H9 (cell line): ENCODE measurements at regions not wholly inside any gene's neighbourhood (a gene's known extent, or its start where the extent isn't known, plus 50 kb on each side); places are given as distances from the start of the nearest gene placed in this dataset.

Experiments used
- DNase-seq: peaks from one replicate; pipeline ENCODE4 v3.0.0-alpha.2; 2017
- H2AFZ ChIP-seq: one replicate; pipeline ENCODE4 v1.6.1; 2013; ENCODE audit warnings: mild to moderate bottlenecking, low read length, control low read depth, moderate library complexity
- H2AK5ac ChIP-seq: 2 replicates; pipeline ENCODE4 v1.6.1; 2013; ENCODE audit warnings: low read length, control low read depth, mixed read lengths; ENCODE audit not compliant: insufficient read length
- H2BK120ac ChIP-seq: one replicate; pipeline ENCODE4 v1.6.1; 2013; ENCODE audit warnings: low read depth, mild to moderate bottlenecking, low read length, control low read depth, inconsistent platforms; ENCODE audit not compliant: poor library complexity, severe bottlenecking
- H2BK12ac ChIP-seq: 2 replicates; pipeline ENCODE4 v1.6.1; 2013; ENCODE audit warnings: low read length, control low read depth, mixed read lengths, low read depth; ENCODE audit not compliant: insufficient read length
- H2BK15ac ChIP-seq: 2 replicates; pipeline ENCODE4 v1.6.1; 2013; ENCODE audit warnings: low read depth, low read length, control low read depth
- H2BK20ac ChIP-seq: one replicate; pipeline ENCODE4 v1.6.1; 2013; ENCODE audit warnings: low read depth, mild to moderate bottlenecking, low read length, control low read depth, inconsistent platforms; ENCODE audit not compliant: poor library complexity, severe bottlenecking
- H2BK5ac ChIP-seq: 2 replicates; pipeline ENCODE4 v1.6.1; 2013; ENCODE audit warnings: low read length, control low read depth, mixed read lengths; ENCODE audit not compliant: insufficient read length
- H3K14ac ChIP-seq: 2 replicates; pipeline ENCODE4 v1.6.1; 2013; ENCODE audit warnings: low read length, control low read depth; ENCODE audit not compliant: insufficient read depth
- H3K18ac ChIP-seq: 2 replicates; pipeline ENCODE4 v1.6.1; 2013; ENCODE audit warnings: low read depth, mild to moderate bottlenecking, mixed read lengths, low read length, control low read depth; ENCODE audit not compliant: insufficient read length
- H3K23ac ChIP-seq: 2 replicates; pipeline ENCODE4 v1.6.1; 2013; ENCODE audit warnings: low read length, control low read depth, mixed read lengths, low read depth; ENCODE audit not compliant: insufficient read length
- H3K23me2 ChIP-seq: 2 replicates; pipeline ENCODE4 v1.6.1; 2013; ENCODE audit warnings: low read depth, mild to moderate bottlenecking, mixed read lengths, low read length, control low read depth; ENCODE audit not compliant: insufficient read length, poor library complexity, severe bottlenecking
- H3K27ac ChIP-seq: 2 replicates; pipeline ENCODE4 v1.5.1; 2013; ENCODE audit warnings: low read length, control low read depth, mixed read lengths, low read depth; ENCODE audit not compliant: insufficient read length
- H3K27me3 ChIP-seq: 2 replicates; pipeline ENCODE4 v1.6.1; 2013; ENCODE audit warnings: low read length, control low read depth, inconsistent platforms; ENCODE audit not compliant: insufficient read depth
- H3K4ac ChIP-seq: 2 replicates; pipeline ENCODE4 v1.6.1; 2013; ENCODE audit warnings: low read depth, mild to moderate bottlenecking, control low read depth, inconsistent platforms, low read length, moderate library complexity
- H3K4me1 ChIP-seq: 2 replicates; pipeline ENCODE4 v1.6.1; 2013; ENCODE audit warnings: low read length, control low read depth, inconsistent platforms; ENCODE audit not compliant: insufficient read depth
- H3K4me2 ChIP-seq: 2 replicates; pipeline ENCODE4 v1.6.1; 2013; ENCODE audit warnings: low read length, control low read depth, mixed read lengths; ENCODE audit not compliant: insufficient read length, insufficient read depth
- H3K56ac ChIP-seq: 2 replicates; pipeline ENCODE4 v1.6.1; 2013; ENCODE audit warnings: low read depth, mild to moderate bottlenecking, mixed read lengths, low read length, control low read depth; ENCODE audit not compliant: insufficient read length
- H3K79me1 ChIP-seq: 2 replicates; pipeline ENCODE4 v1.6.1; 2013; ENCODE audit warnings: low read depth, mild to moderate bottlenecking, moderate library complexity, low read length, control low read depth, inconsistent platforms; ENCODE audit not compliant: insufficient read depth, poor library complexity, severe bottlenecking
- H3K79me2 ChIP-seq: 2 replicates; pipeline ENCODE4 v1.6.1; 2013; ENCODE audit warnings: low read length, control low read depth, inconsistent platforms; ENCODE audit not compliant: insufficient read depth
- H3K9ac ChIP-seq: 2 replicates; pipeline ENCODE4 v1.6.1; 2013; ENCODE audit warnings: low read length, control low read depth, mixed read lengths; ENCODE audit not compliant: insufficient read length; ENCODE audit errors: extremely low read depth
- H3K9me3 ChIP-seq: one replicate; pipeline ENCODE4 v1.6.1; 2013; ENCODE audit warnings: low read depth, low read length, inconsistent platforms; ENCODE audit not compliant: control insufficient read depth
- H3T11ph ChIP-seq: one replicate; pipeline ENCODE4 v1.6.1; 2013; ENCODE audit warnings: mild to moderate bottlenecking, low read length, control low read depth, inconsistent platforms
- H4K20me1 ChIP-seq: one replicate; pipeline ENCODE4 v1.6.1; 2013; ENCODE audit not compliant: control insufficient read depth, insufficient read length, insufficient read depth
- H4K5ac ChIP-seq: 2 replicates; pipeline ENCODE4 v1.6.1; 2013; ENCODE audit warnings: low read depth, mild to moderate bottlenecking, mixed read lengths, low read length, control low read depth; ENCODE audit not compliant: insufficient read length
- H4K8ac ChIP-seq: replicated peaks from 2 replicates; pipeline ENCODE4 v1.6.1; 2013; ENCODE audit warnings: low read length, control low read depth, mixed read lengths, low read depth; ENCODE audit not compliant: insufficient read length
- H4K91ac ChIP-seq: 2 replicates; pipeline ENCODE4 v1.6.1; 2013; ENCODE audit warnings: low read depth, mild to moderate bottlenecking, moderate library complexity, mixed read lengths, low read length, control low read depth; ENCODE audit not compliant: insufficient read length
- H3K27ac Mint-ChIP-seq, 3 experiments: 2 replicates in 2 of 3; 3 replicates in 1 of 3; pipeline ENCODE4 v1.8.0; 2020 to 2021; ENCODE audit warnings: mixed read lengths in 3 of 3, mild to moderate bottlenecking in 1 of 3, moderate library complexity in 1 of 3
- H3K27me3 Mint-ChIP-seq: 2 replicates; pipeline ENCODE4 v1.8.0; 2021; ENCODE audit warnings: low read depth, mild to moderate bottlenecking, moderate library complexity, mixed read lengths
- H3K36me3 Mint-ChIP-seq, 3 experiments: 2 replicates in 2 of 3; 3 replicates in 1 of 3; pipeline ENCODE4 v1.8.0; 2020 to 2021; ENCODE audit warnings: low read depth in 3 of 3, mixed read lengths in 3 of 3; ENCODE audit not compliant: insufficient read depth in 1 of 3
- H3K4me1 Mint-ChIP-seq, 2 experiments: 2 replicates each; pipeline ENCODE4 v1.8.0; 2020; ENCODE audit warnings: mixed read lengths in 2 of 2
- H3K4me3 Mint-ChIP-seq, 2 experiments: 2 replicates in 1 of 2; 3 replicates in 1 of 2; pipeline ENCODE4 v1.8.0; 2020 to 2021; ENCODE audit warnings: mild to moderate bottlenecking in 2 of 2, mixed read lengths in 2 of 2, moderate library complexity in 1 of 2
- H3K9me3 Mint-ChIP-seq, 2 experiments: 2 replicates in 1 of 2; 3 replicates in 1 of 2; pipeline ENCODE4 v1.8.0; 2020; ENCODE audit warnings: mild to moderate bottlenecking in 2 of 2, mixed read lengths in 2 of 2, moderate library complexity in 1 of 2
- CTCF ChIP-seq: fragments of 200-600 bp; sonication (generic); conservative IDR thresholded peaks from 3 replicates; pipeline ENCODE4 v1.8.0; 2021; ENCODE audit warnings: antibody characterized with exemption, mild to moderate bottlenecking
- WGBS: extraction: QIAGEN DNeasy Blood & Tissue Kit; methylation state at CpG from one replicate; pipeline ENCODE4 v1.1.7; 2013; ENCODE audit warnings: missing lambda C conversion rate, low lambda C conversion rate, mixed read lengths; ENCODE audit not compliant: insufficient read length; ENCODE audit errors: extremely low coverage; 5-methylcytosine and 5-hydroxymethylcytosine counted together

GRCh38 chrX:44765556-44765955 lies 78.3 kb upstream of the DUSP21 start:
- no peak overlapping the region for H3K27ac ChIP-seq
- H2BK15ac ChIP-seq: no peak overlapping the region
- Mint-ChIP-seq H3K27me3 (peaks cover 2% of the 10 kb centered on the region; the same call in 1 of the 2 replicates), H3K27ac (peak overlapping the region in 1 of 3 experiments; percentile 1; a peak in 2 of 7 replicates), H3K9me3 (peaks cover 69 to 88% of the 10 kb centered on the region in 2 experiments), H3K4me3 (no peak overlapping the region), H3K36me3 (peaks cover 2 to 6% (median 3%) of the 10 kb centered on the region in 3 experiments; a peak in 5 of 7 replicates), H3K4me1 (peaks cover 11 to 12% of the 10 kb centered on the region in 2 experiments)
- no peaks in the 10 kb centered on the region for H3K23me2 ChIP-seq
- H3K4me1 ChIP-seq: no peaks in the 10 kb centered on the region
- H3K4ac ChIP-seq: no peak overlapping the region
- H3K9ac ChIP-seq: no peak overlapping the region
- H3K4me2 ChIP-seq: no peak overlapping the region
- H3T11ph ChIP-seq: no peak overlapping the region
- no peak overlapping the region for H2BK20ac ChIP-seq
- no peaks in the 10 kb centered on the region for H4K20me1 ChIP-seq
- no peak overlapping the region for H2AFZ ChIP-seq
- H2AK5ac ChIP-seq: no peak overlapping the region
- H3K18ac ChIP-seq: no peak overlapping the region
- no peak overlapping the region for H3K23ac ChIP-seq
- WGBS: no CpG with 5 or more reads among the region's 2 CpGs
- no peak for TF ChIP-seq CTCF
- no peak overlapping the region for H2BK120ac ChIP-seq
- no peak overlapping the region for H4K91ac ChIP-seq
- H2BK12ac ChIP-seq: no peak overlapping the region
- no peaks in the 10 kb centered on the region for H3K27me3 ChIP-seq
- no peaks in the 10 kb centered on the region for H3K79me1 ChIP-seq
- DNase-seq: no peak
- H3K79me2 ChIP-seq: no peaks in the 10 kb centered on the region
- no peak overlapping the region for H2BK5ac ChIP-seq
- H4K8ac ChIP-seq: no peak overlapping the region
- H4K5ac ChIP-seq: no peak overlapping the region
- no peak overlapping the region for H3K14ac ChIP-seq
- H3K56ac ChIP-seq: no peak overlapping the region
- H3K9me3 ChIP-seq: peaks cover 23% of the 10 kb centered on the region
